Spleen (tissue), 11 donors: ENCODE measurements at regions not wholly inside any gene's neighbourhood (a gene's known extent, or its start where the extent isn't known, plus 50 kb on each side); places are given as distances from the start of the nearest gene placed in this dataset.

Source experiments
- DNase-seq: peaks from one replicate; pipeline ENCODE4 v3.0.0-alpha.2; 2020
- H3K27ac ChIP-seq, 8 donors: fragments of 200-600 bp; sonication (generic) in 7 of 8; 1 replicate in 4 of 8; 2 replicates in 4 of 8; pipeline versions ENCODE4 v1.5.0 to v1.8.0; 2016 to 2021; ENCODE audit warnings: inconsistent platforms in 4 of 8, mild to moderate bottlenecking in 4 of 8, moderate library complexity in 1 of 8
- H3K27me3 ChIP-seq, 7 donors: fragments of 200-600 bp; sonication (generic) in 6 of 7; replicated peaks in 1 of 7; 1 replicate in 4 of 7; 2 replicates in 3 of 7; pipeline versions ENCODE4 v1.5.0 to v1.8.0; 2016 to 2021; ENCODE audit warnings: inconsistent platforms in 3 of 7, mild to moderate bottlenecking in 1 of 7
- H3K36me3 ChIP-seq, 6 donors: fragments of 200-600 bp; sonication (generic) in 5 of 6; 1 replicate in 4 of 6; 2 replicates in 2 of 6; pipeline versions ENCODE4 v1.5.0 to v1.8.0; 2016 to 2021; ENCODE audit warnings: inconsistent platforms in 2 of 6
- H3K4me1 ChIP-seq, 6 donors: fragments of 200-600 bp; sonication (generic) in 5 of 6; 1 replicate in 3 of 6; 2 replicates in 3 of 6; pipeline versions ENCODE4 v1.5.0 to v1.8.0; 2016 to 2021; ENCODE audit warnings: inconsistent platforms in 3 of 6
- H3K4me3 ChIP-seq, 8 donors: fragments of 200-600 bp; sonication (generic) in 7 of 8; 1 replicate in 4 of 8; 2 replicates in 4 of 8; pipeline versions ENCODE4 v1.5.0 to v1.8.0; 2016 to 2021; ENCODE audit warnings: inconsistent platforms in 4 of 8, mild to moderate bottlenecking in 4 of 8, moderate library complexity in 2 of 8
- H3K9me3 ChIP-seq, 8 donors: fragments of 200-600 bp; sonication (generic) in 7 of 8; 1 replicate in 4 of 8; 2 replicates in 4 of 8; pipeline versions ENCODE4 v1.5.0 to v1.8.0; 2016 to 2021; ENCODE audit warnings: inconsistent platforms in 4 of 8
- POLR2A ChIP-seq, 3 donors: fragments of 450-650 bp; IDR thresholded peaks; one replicate each; pipeline ENCODE4 v1.5.1; 2017; ENCODE audit warnings: antibody characterized with exemption in 3 of 3, mild to moderate bottlenecking in 1 of 3
- POLR2AphosphoS5 ChIP-seq, 3 donors: sonication (generic); formaldehyde crosslinking; IDR thresholded peaks; one replicate each; pipeline ENCODE4 v1.5.1; 2017; ENCODE audit warnings: antibody characterized with exemption in 3 of 3
- WGBS, 5 donors: extraction: QIAGEN DNeasy Blood & Tissue Kit in 3 of 5; methylation state at CpG; one replicate each; pipeline versions ENCODE4 v1.1.5 to v1.1.7; 2013 to 2018; 5-methylcytosine and 5-hydroxymethylcytosine counted together
- intact Hi-C: fragments of 100-400 bp; cut with DNase I; formaldehyde crosslinking; loops from one replicate; pipeline ENCODE4 v1.15.0; 2023; ENCODE audit warnings: low total_unique reads
- TF ChIP-seq, protein P1 (sequence below), 11 experiments: fragments of 200-600 bp in 7 of 11; fragments of 450-650 bp in 4 of 11; sonication (generic) in 4 of 11; IDR thresholded peaks in 8 of 11; conservative IDR thresholded peaks in 3 of 11; 1 replicate in 7 of 11; 2 replicates in 4 of 11; pipeline versions ENCODE4 v1.4.0 to v1.8.0; 2016 to 2021; ENCODE audit warnings: antibody characterized with exemption in 11 of 11, inconsistent platforms in 4 of 11, mild to moderate bottlenecking in 1 of 11
- donor health status: healthy with polysubstance abuse.
- donor health status: DM: no; HTN: no; CAD: no; lungs with moderate emphysema.
- donor health status: DM: no; HTN: no; CAD: no.
- donor health status: Bipolar disorder and iron deficiency.
- donor health status: healthy.
- donor health status: DM: no; HTN: no; CAD: no.
- donor health status: DM: yes; HTN: yes; CAD: no.

- no peak overlapping the region for H3K27ac ChIP-seq
- H3K36me3 ChIP-seq = no peaks in the 10 kb centered on the region
- TF ChIP-seq, protein P1, sequence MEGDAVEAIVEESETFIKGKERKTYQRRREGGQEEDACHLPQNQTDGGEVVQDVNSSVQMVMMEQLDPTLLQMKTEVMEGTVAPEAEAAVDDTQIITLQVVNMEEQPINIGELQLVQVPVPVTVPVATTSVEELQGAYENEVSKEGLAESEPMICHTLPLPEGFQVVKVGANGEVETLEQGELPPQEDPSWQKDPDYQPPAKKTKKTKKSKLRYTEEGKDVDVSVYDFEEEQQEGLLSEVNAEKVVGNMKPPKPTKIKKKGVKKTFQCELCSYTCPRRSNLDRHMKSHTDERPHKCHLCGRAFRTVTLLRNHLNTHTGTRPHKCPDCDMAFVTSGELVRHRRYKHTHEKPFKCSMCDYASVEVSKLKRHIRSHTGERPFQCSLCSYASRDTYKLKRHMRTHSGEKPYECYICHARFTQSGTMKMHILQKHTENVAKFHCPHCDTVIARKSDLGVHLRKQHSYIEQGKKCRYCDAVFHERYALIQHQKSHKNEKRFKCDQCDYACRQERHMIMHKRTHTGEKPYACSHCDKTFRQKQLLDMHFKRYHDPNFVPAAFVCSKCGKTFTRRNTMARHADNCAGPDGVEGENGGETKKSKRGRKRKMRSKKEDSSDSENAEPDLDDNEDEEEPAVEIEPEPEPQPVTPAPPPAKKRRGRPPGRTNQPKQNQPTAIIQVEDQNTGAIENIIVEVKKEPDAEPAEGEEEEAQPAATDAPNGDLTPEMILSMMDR (IDR thresholded peaks at IDR 0.05 in 8 of 11, conservative IDR thresholded peaks at IDR 0.05 in 3 of 11) = no peak
- no peak for TF ChIP-seq POLR2AphosphoS5 (IDR thresholded peaks at IDR 0.05)
- no peak for TF ChIP-seq POLR2A (IDR thresholded peaks at IDR 0.05)
- intact Hi-C loops = no loop called here
- H3K9me3 ChIP-seq = no peaks in the 10 kb centered on the region
- no peak for DNase-seq
- peaks cover 0 to 13% (median 3%) of the 10 kb centered on the region in 6 donors for H3K4me1 ChIP-seq
- no peak overlapping the region for H3K4me3 ChIP-seq
- H3K27me3 ChIP-seq = peaks cover 0 to 76% (median 8%) of the 10 kb centered on the region in 7 donors
- 78 to 90% (median 89%) methylated on average over 13 of the region's 13 CpGs for WGBS, 5 donors
Observed at GRCh38 chr19:30685426-30686000, 313.3 kb downstream of the ZNF536 start.

DNA sequence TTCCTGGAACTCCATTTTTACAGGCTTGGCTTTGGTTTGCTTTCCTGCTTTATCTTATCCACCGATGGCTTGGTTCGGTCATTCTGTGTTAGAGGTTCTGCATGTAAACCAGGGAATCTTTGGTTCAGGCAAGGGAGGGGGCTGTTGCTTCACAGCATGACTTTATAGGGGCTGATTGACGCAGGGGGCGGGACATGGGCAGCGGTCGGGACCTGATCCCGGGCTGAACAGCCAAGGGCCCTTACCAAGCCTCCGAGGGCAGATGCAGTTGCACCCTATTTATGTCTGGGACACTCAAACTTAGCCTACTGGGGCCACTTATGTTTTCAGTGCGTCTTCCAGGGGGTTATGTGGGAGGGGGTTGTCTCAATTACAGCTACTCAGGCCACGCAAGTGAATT is 312.4 kb downstream of the ZNF536 start:
- TF ChIP-seq, protein P1 (IDR thresholded peaks at IDR 0.05 in 8 of 11, conservative IDR thresholded peaks at IDR 0.05 in 3 of 11) = no peak
- no peak for TF ChIP-seq POLR2A (IDR thresholded peaks at IDR 0.05)
- no peak for TF ChIP-seq POLR2AphosphoS5 (IDR thresholded peaks at IDR 0.05)
- Histone ChIP-seq H3K9me3 (no peaks in the 10 kb centered on the region), H3K27ac (no peak overlapping the region), H3K4me3 (no peak overlapping the region), H3K36me3 (no peaks in the 10 kb centered on the region), H3K27me3 (peaks cover 0 to 72% (median 8%) of the 10 kb centered on the region in 7 donors), H3K4me1 (peaks cover 0 to 13% (median 3%) of the 10 kb centered on the region in 6 donors)
- 77 to 86% (median 84%) methylated on average over 10 of the region's 10 CpGs for WGBS, 5 donors
- intact Hi-C loops = loop anchor here (5.0 kb wide), 1 partner anchor 1358 kb away; no protein-coding TSS in a partner anchor
- no peak for DNase-seq

DNA sequence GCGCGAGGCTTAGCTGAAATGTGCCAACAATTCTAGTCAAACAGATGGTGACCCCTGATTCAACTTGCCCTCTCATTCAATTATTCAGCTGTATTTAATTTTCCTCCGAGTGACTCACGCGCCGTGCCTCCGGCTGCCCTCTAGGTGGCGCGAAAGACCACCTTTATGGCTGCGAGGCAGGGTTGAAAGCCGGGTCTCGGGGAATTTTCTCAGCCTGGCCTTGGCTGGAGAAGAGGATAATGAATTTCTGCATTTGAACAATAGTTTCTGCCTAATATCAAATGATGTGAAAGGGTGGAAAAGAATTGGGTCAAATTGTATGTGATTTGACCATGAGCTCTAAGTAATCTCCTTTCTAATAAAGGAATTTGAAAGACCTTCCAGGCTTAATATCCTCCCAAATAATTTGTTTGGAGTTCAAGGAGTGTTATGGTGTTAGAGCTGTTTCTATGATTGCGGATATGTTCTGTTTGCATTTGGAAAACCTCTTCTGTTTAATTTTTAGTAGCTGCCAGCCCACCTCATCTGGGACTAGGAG is 310.9 kb downstream of the ZNF536 start:
- Histone ChIP-seq H3K27ac (no peak overlapping the region), H3K4me3 (no peak overlapping the region), H3K4me1 (peaks cover 0 to 13% (median 3%) of the 10 kb centered on the region in 6 donors), H3K27me3 (peaks cover 0 to 68% (median 8%) of the 10 kb centered on the region in 7 donors), H3K9me3 (no peaks in the 10 kb centered on the region), H3K36me3 (no peaks in the 10 kb centered on the region)
- intact Hi-C loops = loop anchor here (5.0 kb wide), 1 partner anchor 1359 kb away; no protein-coding TSS in a partner anchor
- TF ChIP-seq POLR2A (IDR thresholded peaks at IDR 0.05) (no peak), POLR2AphosphoS5 (IDR thresholded peaks at IDR 0.05) (peak in 2 of 3 donors; percentile 31 to 44)
- TF ChIP-seq, protein P1 (IDR thresholded peaks at IDR 0.05 in 8 of 11, conservative IDR thresholded peaks at IDR 0.05 in 3 of 11) = peak; percentile 64 to 87 (median 83)
- 7 to 9% (median 7%) methylated on average over 13 of the region's 13 CpGs for WGBS, 5 donors
- peak; percentile 82 for DNase-seq
